HG02763 (cell line): ENCODE measurements at regions not wholly inside any gene's neighbourhood (a gene's known extent, or its start where the extent isn't known, plus 50 kb on each side); places are given as distances from the start of the nearest gene placed in this dataset.

ENCODE experiments used
- ATAC-seq: cut with Tn5 transposase; IDR thresholded peaks from one replicate; pipeline ENCODE4 v1.9.1; 2021; ENCODE audit warnings: mild to moderate bottlenecking, moderate library complexity; ENCODE audit not compliant: unreplicated experiment

GRCh38 chr9:4386819-4387218, 87.0 kb upstream of the GLIS3 start:
- ATAC-seq = no peak

- ATAC-seq = no peak
Measured at GRCh38 chr9:4384750-4385149, 84.9 kb upstream of the GLIS3 start.

GRCh38 chr9:4382722-4383317, 83.0 kb upstream of the GLIS3 start:
- no peak for ATAC-seq

- ATAC-seq = no peak
Measured at GRCh38 chr9:4381744-4382143, 81.9 kb upstream of the GLIS3 start.

- ATAC-seq = no peak
Measured at GRCh38 chr9:4380406-4380805, 80.5 kb upstream of the GLIS3 start.

- no peak for ATAC-seq
Measured at GRCh38 chr9:4375424-4376200, 75.7 kb upstream of the GLIS3 start.

GRCh38 chr9:4371108-4371507, 71.2 kb upstream of the GLIS3 start:
- ATAC-seq = no peak

GRCh38 chr9:4370501-4370900, 70.6 kb upstream of the GLIS3 start:
- no peak for ATAC-seq

- no peak for ATAC-seq
Measured at GRCh38 chr9:4366591-4367330, 66.9 kb upstream of the GLIS3 start.

- no peak for ATAC-seq
Measured at GRCh38 chr9:4365055-4365454, 65.2 kb upstream of the GLIS3 start.

- no peak for ATAC-seq
Measured at GRCh38 chr9:4362281-4362680, 62.4 kb upstream of the GLIS3 start.

GRCh38 chr9:4359016-4359415, 59.1 kb upstream of the GLIS3 start:
- ATAC-seq = no peak

GRCh38 chr9:4357929-4358328, 58.1 kb upstream of the GLIS3 start:
- ATAC-seq = no peak

- no peak for ATAC-seq
Measured at GRCh38 chr9:4356306-4356705, 56.4 kb upstream of the GLIS3 start.

- ATAC-seq = no peak
Measured at GRCh38 chr9:4353236-4353635, 53.4 kb upstream of the GLIS3 start.

GRCh38 chr9:4349816-4350418, 50.0 kb upstream of the GLIS3 start:
- ATAC-seq = no peak
